ENCODE measurements at regions not wholly inside any gene's neighbourhood (a gene's known extent, or its start where the extent isn't known, plus 50 kb on each side); places are given as distances from the start of the nearest gene placed in this dataset.

GRCh38 chr9:22992780-22993179 is 546.2 kb downstream of the DMRTA1 start:
- TF ChIP-seq CTCF (conservative IDR thresholded peaks at IDR 0.05; ENCODE audit: low read length) (no peak), EZH2phosphoT487 (IDR thresholded peaks at IDR 0.05; ENCODE audit: borderline replicate concordance, low read depth, low read length) (no peak)

All from OCI-LY7 (cell line).